GM18499 (cell line): ENCODE measurements at regions not wholly inside any gene's neighbourhood (a gene's known extent, or its start where the extent isn't known, plus 50 kb on each side); places are given as distances from the start of the nearest gene placed in this dataset.

Experiments used
- ATAC-seq: cut with Tn5 transposase; IDR thresholded peaks from one replicate; pipeline ENCODE4 v1.9.1; 2021; ENCODE audit warnings: moderate number of reproducible peaks; ENCODE audit not compliant: insufficient read depth, unreplicated experiment

DNA sequence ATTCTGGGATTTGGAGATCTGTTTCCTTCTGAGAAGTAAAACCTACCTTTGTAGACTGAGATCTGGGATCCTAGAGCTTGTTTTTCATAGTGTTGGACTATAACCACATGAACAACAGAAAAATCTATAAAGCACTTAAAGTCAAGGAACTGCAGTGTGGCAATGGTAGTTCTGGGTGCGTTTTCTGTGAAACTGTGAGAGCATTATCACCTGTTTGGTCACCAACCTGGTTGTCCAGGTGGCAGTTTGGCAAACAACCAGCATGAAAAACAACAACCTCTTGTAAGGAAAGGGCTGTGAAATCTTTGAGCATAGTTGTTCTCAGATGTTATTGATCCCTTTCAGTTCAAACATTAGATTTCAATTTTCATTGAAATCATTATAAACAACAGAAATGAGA is 215.8 kb upstream of the CITED2 start:
- ATAC-seq, result no peak

DNA sequence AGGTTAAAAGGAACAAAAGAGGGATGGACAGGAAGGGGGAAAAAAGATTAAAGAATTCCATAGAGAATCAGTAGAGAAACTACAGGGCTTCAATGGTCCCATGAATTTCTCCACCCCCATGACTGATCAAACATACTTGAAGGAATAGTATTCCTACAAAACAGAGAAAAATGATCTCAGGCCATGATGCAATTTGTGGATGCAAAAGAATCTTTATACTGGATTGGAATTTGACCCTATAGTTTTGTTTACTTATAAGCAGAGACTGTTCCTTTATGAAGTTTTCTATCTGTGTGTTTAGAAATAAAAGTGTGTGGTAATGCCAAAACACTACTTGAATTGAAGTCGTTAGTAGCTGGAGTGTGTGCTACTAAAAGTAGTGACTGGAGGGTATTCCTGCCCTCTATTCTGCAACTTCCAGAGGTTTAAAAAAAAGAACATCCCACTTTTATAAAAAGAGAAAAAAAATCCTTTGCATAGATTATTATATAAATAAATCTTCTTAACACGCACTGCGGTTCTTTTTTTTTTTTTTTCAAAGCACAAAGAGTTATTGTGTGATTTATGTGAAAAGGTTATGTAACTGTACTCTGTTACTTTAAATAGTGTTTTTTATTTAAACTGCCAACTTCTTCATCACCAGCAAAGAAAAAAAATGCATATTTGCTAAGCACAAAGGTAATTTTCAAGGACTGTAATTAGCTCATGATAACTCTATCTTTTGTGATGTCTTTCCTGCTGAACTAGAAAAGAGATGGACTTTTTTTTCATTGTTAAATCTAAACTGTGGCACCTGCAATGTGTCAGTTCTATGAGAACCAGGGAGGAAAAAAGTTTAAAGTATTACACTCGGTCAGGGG is 214.5 kb upstream of the CITED2 start:
- no peak for ATAC-seq

DNA sequence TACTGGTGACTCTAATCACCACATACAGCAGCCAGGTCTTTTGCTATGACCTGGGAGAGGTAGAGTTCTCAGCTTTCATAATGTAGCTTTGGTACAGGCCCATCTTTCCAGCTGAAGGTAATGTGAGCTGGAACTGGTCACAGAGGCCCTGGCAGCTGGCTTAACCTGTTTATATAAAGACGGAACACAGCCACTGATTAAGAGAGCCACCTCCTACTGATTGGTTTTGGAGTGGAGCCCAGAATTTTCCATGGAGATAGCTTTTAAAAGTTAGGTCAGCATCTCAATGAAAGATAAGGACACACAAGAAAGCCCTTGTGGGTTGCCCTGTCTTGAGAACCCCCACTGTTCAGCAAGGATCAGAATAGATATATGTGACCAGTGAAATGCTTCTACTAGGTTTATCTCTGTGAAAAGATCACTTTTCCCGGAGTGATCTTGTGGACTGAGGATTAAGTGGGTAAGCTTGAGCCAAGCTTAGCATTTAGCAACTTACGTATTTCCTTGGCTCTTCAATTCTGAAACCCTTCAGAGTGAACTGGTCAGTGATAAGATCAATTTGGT is 213.7 kb upstream of the CITED2 start:
- ATAC-seq, result no peak

DNA sequence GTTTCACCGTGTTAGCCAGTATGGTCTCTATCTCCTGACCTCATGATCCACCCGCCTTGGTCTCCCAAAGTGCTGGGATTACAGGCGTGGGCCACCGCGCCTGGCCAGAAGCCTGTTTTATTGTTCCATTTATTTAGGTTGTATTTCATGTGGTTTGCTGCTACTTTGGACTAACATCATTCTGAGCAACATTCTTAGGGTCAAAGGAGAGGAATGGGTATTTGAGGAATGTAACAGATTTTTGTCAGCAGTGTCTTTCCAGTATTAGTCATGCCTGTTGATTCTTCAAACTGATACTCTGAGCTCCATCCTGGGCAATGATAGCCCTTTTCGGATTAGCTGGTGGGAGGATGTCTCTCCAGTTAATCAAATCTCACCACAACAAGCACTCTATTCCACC is 213.0 kb upstream of the CITED2 start:
- ATAC-seq, result no peak

DNA sequence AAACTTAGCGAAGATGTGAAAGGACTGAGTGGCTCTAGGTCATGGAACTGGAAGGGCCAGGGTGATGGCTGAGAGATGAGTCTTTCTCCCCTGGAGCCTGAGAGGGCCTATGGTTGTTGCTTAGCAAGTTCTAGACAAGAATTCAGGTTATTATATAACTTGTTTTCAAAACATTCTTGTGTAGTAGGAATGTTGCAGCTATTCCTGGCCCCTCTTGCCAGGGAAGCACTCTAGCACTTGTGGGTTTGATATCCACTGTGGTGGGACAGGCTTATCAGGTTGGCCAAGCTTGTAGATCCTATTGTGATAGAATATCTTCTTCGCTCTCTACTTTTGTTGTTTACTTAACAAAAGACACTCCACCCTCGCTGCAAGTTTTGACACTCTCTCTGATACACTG is 211.8 kb upstream of the CITED2 start:
- ATAC-seq, result no peak

DNA sequence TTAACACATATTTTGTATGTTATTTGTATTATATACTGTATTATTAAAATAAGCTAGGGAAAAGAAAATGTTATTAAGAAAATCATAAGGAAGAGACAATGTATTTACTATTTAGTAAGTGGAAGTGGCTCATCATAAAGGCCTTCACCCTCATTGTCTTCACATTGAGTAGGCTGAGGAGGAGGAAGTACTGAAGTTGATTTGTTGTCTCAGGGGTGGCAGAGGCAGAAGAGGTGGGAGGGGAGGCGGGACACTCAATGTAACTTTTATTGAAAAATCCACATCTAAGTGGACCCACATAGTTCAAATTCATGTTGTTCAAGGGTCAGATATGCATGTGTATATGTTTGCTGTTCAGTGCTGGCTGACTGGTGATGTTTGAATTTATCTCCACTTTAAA is 210.2 kb upstream of the CITED2 start:
- ATAC-seq, result no peak

DNA sequence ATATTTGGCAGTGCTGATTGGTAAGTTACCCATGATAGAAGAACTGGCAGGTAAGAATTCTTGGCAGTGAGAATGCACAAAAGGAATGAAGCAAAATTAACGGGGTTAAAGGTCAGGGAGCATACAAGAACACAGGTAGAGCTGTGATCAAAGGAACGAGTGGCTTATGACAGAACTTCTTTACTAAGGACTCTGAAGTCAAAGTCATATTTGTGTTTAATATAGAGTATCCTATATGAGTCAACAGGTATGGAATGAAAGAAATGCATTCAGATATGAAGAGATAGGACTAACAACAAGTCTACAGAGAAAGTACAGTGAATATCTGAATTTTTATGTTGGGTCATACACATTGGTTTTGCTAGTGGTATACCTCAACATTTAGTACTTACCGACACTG is 209.0 kb upstream of the CITED2 start:
- no peak for ATAC-seq

DNA sequence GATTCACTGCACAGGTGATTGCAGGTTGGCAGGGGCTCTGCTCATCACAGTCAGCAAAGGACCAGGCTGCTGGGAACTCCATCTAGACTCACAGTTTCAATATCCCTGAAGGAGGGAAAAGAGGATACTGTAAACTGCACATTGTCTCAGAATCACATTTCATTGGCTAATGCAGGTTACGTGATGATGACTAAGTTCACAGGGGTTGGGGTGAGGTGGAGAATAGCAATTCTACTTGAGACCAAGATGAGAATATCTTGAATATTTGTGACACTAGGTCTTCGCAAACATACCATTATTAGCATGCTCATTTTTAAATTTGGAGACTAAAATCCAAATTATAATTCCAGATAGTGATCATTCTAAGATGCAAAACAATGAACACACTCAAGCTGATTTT is 208.5 kb upstream of the CITED2 start:
- ATAC-seq, result no peak

DNA sequence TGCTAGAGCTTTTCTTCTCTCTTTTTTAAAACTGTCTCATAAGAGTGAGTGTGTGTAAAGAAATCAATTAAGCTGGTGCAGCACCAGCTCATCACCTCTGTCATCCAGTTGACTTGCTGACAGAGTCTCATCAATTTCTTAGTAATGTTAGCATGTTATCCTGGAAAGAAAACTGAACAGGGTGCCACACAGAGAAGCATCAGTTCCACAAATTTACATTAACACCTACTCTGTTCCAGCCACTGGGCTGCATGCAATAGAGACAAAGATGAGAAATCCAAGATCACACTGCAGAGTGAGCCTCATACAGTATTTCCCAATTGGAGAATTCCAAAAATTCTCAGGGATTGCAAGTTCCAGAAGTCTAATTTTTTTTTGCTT is 207.0 kb upstream of the CITED2 start:
- no peak for ATAC-seq

DNA sequence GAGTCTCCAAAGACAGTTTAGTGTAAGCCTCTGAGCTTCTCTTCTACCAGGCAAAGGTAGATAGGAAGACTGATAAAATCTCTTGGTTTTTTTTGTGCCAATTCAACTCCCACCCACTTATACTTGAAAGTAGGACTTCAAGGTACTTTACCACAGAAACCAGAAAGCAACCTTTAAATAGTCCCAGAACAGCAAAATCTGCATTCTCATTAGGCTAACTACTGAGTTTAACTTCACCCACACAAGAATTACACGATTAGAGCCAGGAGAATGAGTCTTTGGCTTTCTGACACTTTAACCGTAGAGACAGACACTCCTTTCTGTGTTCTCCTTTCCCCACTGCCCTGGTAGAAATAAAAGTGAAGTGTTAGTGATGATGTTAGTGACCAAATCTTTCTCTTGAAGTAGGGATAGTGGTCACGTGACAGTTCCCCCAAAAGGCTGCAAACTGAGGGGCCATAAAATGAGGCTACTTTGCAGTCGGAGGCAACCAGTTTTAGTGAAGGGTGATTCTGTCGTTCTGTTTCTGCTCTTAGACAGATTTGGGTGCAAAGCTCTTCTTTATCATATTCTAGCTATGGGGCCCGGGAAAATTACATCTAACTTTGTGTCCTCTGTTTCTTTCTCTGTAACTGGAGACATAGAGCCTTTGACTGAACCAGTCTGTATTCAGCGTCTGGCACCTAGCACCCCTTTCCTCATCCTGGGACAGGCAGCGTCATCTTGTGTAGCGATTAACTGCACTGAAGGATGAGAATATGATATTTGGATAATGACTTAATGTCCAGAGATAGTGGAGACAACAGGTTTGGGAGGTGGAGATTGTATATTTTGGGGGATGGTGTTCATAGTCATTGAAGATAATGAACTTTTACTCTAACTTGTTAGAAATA is 206.4 kb upstream of the CITED2 start:
- peak; percentile 94 for ATAC-seq

DNA sequence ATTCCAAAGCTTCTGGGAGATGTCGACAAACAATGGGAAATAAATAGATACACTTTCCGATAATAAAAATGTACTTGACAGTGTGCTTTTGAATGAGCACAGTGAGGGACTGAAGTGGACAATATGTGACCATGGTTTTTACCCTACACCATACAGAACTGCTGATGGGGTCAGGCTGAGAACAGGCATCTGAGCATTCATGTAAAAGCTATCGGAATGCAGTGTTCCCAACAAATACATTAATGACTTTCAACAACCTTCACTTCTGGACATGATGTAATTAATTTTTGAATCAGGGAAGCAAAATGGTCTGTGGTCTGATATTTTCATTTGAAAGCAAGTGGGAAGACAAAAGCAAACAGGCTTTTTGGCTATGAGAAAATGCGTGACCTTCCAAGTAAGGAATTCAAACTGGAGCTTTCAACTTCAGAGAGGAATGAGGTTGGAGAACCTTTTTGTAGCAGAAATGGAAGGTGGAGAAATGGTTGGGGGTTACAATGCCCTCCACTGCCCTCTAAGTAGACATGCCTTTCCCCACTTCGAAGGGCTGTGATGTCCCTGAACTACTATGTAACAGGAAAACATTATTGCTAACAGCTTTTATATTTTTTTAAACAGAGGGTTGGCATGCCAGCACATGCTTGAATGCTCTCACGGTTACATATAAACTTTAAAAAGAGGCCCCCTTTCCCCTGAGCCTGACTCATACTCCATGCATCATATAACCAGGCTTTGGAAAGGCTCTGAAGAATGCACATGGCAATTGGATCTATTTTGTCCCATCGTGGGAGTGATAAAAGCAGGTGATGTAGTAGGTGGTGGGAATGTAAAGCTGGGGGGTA is 203.5 kb upstream of the CITED2 start:
- ATAC-seq, result no peak

DNA sequence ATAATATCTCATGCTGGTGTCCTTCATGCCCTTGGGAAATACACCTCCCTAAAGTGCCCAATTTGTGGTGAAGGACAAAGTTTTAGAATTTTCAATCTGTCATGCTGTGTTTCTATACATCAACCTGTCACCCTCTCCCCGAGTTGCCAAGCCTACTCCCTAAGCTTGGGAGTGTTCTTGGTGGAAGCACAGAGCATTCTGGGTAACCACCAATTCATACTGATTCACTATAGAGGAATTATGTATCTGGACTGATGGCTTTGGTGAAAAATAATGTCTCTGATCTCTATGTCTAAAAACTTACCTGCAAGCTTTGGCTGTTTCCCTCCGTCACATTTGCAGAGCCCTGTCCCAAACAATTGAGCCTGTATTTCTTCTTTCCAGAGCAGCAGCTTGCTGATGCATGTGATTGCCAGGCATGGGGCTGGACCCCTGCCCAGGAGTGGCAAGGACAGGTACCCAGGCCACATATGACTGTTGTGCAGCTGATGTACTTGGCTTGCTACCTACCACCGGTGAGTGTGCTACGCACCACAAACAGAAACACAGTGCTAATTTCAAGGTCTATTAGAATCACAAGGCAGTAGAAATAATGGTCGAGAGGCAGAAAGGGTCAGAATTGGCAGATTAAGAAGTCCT is 202.8 kb upstream of the CITED2 start:
- ATAC-seq, result no peak

DNA sequence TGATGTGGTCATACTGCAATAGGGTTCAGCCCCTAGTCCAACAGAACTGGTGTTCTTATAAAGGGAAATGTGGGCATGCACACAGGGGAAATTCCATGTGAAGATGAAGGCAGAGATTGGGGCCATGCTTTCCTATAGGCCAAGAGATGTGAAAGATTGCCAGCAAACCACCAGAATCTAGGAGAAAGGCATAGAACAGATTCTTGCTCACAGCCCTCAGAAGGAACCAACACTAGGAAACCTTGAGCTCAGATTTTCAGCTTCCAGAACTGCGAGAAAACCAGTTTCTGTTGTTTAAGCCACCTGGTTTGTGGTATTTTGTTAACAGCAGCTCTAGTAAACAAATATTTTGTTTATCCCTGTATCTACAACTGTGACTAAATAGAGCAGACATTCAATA is 197.6 kb upstream of the CITED2 start:
- no peak for ATAC-seq

DNA sequence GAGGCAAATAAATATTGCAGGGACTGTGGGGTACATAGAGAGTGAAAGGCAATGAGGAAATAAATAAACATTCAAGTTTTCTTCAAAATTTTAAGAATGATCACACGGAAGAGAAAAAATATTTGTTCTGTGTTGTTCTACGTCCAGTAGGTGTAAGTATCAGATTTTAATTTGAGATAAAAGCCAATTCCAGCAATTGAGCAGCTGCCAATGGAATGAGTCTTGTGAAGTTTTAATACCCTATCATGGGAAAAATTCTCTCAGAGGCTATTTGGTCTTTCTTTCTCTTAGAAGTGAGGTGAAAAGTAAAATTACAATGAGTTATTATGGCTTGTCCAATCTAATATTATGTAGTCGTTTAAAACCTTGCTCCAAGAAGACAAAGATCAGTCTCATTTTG is 195.7 kb upstream of the CITED2 start:
- ATAC-seq, result no peak

DNA sequence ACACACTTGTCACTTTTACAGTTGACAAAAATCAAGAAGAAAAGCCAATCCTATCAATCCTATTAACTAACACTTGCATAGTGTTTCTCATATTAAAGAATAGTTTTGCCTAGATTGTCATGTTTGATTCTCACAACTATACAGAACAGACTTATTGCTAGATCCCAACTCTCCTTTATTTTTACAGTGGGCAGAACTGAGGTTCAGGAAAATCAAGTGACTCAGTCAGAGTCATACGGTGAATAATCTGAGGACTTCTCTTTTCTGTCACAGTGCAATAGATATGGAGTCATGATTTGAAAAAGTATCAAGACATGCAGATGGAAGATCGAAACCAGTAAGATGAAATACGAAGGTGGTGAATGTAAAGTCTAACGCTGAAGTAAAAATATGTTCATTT is 195.1 kb upstream of the CITED2 start:
- ATAC-seq, result no peak

DNA sequence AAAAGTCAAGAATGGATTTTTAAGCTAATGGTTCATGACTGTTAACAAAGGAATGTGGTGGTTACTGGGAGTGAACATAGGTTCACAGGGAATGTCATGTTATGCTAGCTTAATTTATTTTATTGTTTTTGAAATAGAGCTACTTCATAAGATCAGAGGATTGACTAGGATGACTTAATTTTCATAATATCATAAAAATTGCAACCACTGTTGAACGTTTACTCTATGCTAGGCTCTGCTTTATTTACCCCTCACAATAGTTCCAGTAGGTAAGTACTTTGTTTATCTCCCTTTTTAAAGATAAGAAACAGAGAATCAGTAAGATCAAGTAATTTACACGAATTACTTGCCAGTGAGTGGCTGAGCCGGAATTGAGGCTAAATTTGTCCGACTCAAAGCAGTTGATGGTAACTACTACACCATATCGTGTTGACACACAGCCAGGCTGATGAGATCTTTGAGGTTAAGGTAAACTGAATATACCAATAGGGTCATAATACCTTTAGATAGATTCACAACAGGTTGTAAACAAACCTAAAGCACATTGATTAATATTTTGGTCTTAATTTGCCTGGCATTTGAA is 194.6 kb upstream of the CITED2 start:
- ATAC-seq, result no peak

DNA sequence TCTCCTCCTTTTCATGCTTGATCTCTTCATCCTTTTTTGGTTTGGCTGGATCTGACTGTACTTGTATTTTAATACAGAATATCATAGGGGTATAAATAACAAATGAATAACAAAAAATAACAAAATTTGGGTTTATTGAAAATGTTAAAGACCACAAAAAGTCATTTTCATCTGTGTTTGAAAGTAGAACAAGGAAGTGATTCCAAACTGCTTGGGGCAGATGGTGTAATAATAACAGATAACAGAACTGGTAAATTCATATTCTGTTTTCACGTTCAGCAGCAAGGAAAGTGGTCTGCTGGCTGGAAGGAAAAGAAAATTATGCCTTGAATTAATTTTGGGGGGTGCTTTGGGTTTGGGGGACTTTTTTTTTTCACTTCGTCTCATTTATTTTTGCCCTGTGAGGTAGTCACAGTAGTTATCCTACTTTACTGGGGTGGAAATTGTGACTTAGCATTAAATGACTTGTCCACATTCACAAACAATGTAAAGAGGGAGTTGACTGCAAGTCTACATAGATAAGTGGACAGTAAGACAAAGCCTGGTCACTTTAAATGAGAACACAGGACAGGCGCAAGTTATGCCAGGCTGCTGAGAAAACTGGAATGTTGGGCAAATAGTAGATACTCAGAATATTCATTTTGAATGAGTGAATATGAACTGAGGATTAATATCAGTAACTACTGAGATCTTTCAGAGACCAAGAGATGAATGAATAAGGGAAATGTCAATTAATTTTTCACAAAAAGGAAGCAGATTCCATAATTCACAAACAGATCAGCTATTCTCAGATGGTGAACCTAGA is 193.9 kb upstream of the CITED2 start:
- no peak for ATAC-seq

DNA sequence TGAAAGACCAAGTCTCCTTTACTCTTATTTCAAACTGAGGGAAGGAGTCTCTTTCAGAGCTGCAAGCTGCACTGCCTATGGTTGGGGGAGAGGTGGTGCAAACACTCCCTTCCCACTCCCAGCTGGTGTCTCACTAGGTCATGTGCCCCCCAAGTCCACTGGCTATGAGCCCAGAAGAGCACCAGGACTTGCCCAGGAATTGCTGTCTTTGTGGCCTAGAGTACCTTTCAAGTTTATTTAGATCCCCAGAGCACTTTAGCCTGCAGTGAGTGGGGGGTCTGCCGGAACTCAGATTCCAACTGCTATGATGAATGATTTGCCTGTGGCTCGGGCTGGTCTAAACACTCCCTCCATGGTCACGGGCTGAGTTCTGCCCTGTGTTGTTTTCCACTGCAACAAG is 192.6 kb upstream of the CITED2 start:
- ATAC-seq, result no peak

DNA sequence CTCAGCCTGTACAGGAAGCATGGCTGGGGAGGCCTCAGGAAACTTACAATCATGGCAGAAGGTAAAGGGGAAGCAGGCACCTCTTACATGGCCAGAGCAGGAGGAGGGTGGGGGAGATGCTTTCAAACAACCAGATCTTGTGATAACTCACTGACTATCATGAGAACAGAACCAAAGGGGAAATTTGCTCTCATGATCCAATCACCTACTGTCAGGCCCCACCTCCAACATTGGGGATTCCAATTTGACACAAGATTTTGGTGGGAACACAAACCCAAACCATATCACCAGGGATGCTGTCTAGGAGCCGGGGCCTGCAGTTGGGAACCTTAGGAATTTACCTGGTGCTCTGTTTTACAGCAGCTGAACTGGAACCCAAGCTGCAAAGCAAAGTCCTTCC is 191.1 kb upstream of the CITED2 start:
- ATAC-seq, result no peak
